HepG2 (cell line): ENCODE measurements at regions not wholly inside any gene's neighbourhood (a gene's known extent, or its start where the extent isn't known, plus 50 kb on each side); places are given as distances from the start of the nearest gene placed in this dataset.

Experiments used
- CHCHD3 ChIP-seq: sonication (generic); formaldehyde crosslinking; IDR thresholded peaks from 2 replicates; pipeline ENCODE4 v1.8.0; 2022; ENCODE audit warnings: mild to moderate bottlenecking, missing genetic modification reagents, moderate library complexity
- FOXK1 ChIP-seq: sonication (generic); formaldehyde crosslinking; IDR thresholded peaks from 2 replicates; pipeline ENCODE4 v1.4.0; 2020; ENCODE audit warnings: low read depth, missing genetic modification reagents, borderline replicate concordance
- HDAC2 ChIP-seq: sonication (generic); formaldehyde crosslinking; IDR thresholded peaks from 2 replicates; pipeline ENCODE4 v1.4.0; 2020; ENCODE audit warnings: missing genetic modification reagents
- KMT2B ChIP-seq: IDR thresholded peaks from 2 replicates; pipeline ENCODE4 v1.6.1; 2016; ENCODE audit warnings: missing genetic modification reagents, missing compliant biosample characterization
- MED1 ChIP-seq: sonication (generic); formaldehyde crosslinking; IDR thresholded peaks from 2 replicates; pipeline ENCODE4 v1.4.0; 2020; ENCODE audit warnings: missing genetic modification reagents
- MED13 ChIP-seq: sonication (generic); formaldehyde crosslinking; IDR thresholded peaks from 2 replicates; pipeline ENCODE4 v1.5.0; 2020; ENCODE audit warnings: missing genetic modification reagents
- MEF2D ChIP-seq: sonication (generic); formaldehyde crosslinking; IDR thresholded peaks from 2 replicates; pipeline ENCODE4 v1.5.1; 2020; ENCODE audit warnings: mild to moderate bottlenecking, missing genetic modification reagents
- SOX13 ChIP-seq, 3 experiments: fragments of 450-650 bp in 1 of 3; sonication (generic) in 1 of 3; formaldehyde crosslinking in 1 of 3; IDR thresholded peaks in 2 of 3; conservative IDR thresholded peaks in 1 of 3; 2 replicates each; pipeline versions ENCODE4 v1.5.0 to v1.6.1; 2016 to 2020; ENCODE audit warnings: antibody characterized with exemption in 1 of 3, mild to moderate bottlenecking in 1 of 3, missing compliant biosample characterization in 1 of 3, missing genetic modification reagents in 1 of 3, moderate library complexity in 1 of 3
- SOX6 ChIP-seq, 2 experiments: fragments of 450-650 bp in 1 of 2; sonication (generic) in 1 of 2; formaldehyde crosslinking in 1 of 2; IDR thresholded peaks; 2 replicates each; pipeline versions ENCODE4 v1.4.0 to v1.6.1; 2017 to 2020; ENCODE audit warnings: antibody characterized with exemption in 1 of 2, mild to moderate bottlenecking in 1 of 2, missing genetic modification reagents in 1 of 2
- TAF1 ChIP-seq: sonication (generic); formaldehyde crosslinking; IDR thresholded peaks from 2 replicates; pipeline ENCODE4 v1.4.0; 2020; ENCODE audit warnings: missing genetic modification reagents
- TCF12 ChIP-seq, 2 experiments: fragments of 450-650 bp in 1 of 2; sonication (generic) in 1 of 2; formaldehyde crosslinking in 1 of 2; IDR thresholded peaks; 2 replicates each; pipeline versions ENCODE4 v1.6.1 to v1.8.0; 2017 to 2022; ENCODE audit warnings: antibody characterized with exemption in 1 of 2, mild to moderate bottlenecking in 1 of 2, missing genetic modification reagents in 1 of 2, moderate library complexity in 1 of 2
- ZNF143 ChIP-seq: sonication (generic); formaldehyde crosslinking; IDR thresholded peaks from 2 replicates; pipeline ENCODE4 v1.4.0; 2020; ENCODE audit warnings: missing genetic modification reagents
- ZNF205 ChIP-seq: IDR thresholded peaks from 2 replicates; pipeline ENCODE4 v1.6.1; 2018; ENCODE audit warnings: missing biosample characterization, missing genetic modification reagents
- ZNF264 ChIP-seq: sonication (generic); formaldehyde crosslinking; IDR thresholded peaks from 2 replicates; pipeline ENCODE4 v1.4.0; 2020; ENCODE audit warnings: missing genetic modification reagents
- ZNF761 ChIP-seq: sonication (generic); formaldehyde crosslinking; conservative IDR thresholded peaks from 2 replicates; pipeline ENCODE4 v1.4.0; 2020; ENCODE audit warnings: mild to moderate bottlenecking, missing genetic modification reagents
- ZNF768 ChIP-seq: sonication (generic); formaldehyde crosslinking; IDR thresholded peaks from 2 replicates; pipeline ENCODE4 v1.4.0; 2020; ENCODE audit warnings: missing genetic modification reagents
- TF ChIP-seq, protein P1 (sequence below): sonication (generic); formaldehyde crosslinking; IDR thresholded peaks from 2 replicates; pipeline ENCODE4 v1.4.0; 2020; ENCODE audit warnings: missing genetic modification reagents
- TF ChIP-seq, protein P2 (sequence below): sonication (generic); formaldehyde crosslinking; IDR thresholded peaks from 2 replicates; pipeline ENCODE4 v1.4.0; 2020; ENCODE audit warnings: missing genetic modification reagents, mild to moderate bottlenecking, borderline replicate concordance
- TF ChIP-seq, protein P3 (sequence below): sonication (generic); formaldehyde crosslinking; IDR thresholded peaks from 2 replicates; pipeline ENCODE4 v1.5.1; 2020; ENCODE audit warnings: missing genetic modification reagents, mild to moderate bottlenecking, borderline replicate concordance

DNA sequence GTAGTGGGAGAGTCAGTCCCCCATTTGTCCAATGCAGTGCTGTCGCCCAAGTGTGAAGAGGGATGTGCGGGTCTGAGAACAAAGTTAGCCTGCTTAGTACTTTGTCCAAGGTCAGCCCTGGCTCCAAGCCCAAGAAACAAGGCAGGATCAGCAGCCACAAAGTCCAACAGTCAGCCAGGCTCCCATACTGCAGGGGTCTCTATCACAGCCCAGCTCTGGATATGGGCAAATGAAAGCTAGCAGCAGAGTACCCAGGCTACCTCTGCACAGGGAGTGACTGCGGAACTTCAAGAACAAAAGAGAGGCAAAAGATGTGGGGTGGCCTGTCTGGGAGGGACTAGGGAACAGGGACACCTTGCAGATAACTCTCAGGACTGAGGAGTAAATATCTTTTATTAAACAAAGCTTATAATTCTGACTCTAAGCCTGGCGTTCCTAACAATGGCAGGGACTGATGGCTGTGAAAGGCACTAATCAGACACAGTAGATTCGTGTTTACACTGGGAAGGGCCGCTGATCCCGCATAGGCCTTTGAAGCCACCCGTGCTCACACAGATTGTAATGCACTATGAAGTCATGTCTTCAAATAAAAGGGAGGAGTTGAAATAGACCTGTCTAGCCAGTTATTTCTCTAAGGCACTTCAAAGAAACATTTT, 91.0 kb upstream of the EEA1 start (continued):
- TF ChIP-seq, protein P1, sequence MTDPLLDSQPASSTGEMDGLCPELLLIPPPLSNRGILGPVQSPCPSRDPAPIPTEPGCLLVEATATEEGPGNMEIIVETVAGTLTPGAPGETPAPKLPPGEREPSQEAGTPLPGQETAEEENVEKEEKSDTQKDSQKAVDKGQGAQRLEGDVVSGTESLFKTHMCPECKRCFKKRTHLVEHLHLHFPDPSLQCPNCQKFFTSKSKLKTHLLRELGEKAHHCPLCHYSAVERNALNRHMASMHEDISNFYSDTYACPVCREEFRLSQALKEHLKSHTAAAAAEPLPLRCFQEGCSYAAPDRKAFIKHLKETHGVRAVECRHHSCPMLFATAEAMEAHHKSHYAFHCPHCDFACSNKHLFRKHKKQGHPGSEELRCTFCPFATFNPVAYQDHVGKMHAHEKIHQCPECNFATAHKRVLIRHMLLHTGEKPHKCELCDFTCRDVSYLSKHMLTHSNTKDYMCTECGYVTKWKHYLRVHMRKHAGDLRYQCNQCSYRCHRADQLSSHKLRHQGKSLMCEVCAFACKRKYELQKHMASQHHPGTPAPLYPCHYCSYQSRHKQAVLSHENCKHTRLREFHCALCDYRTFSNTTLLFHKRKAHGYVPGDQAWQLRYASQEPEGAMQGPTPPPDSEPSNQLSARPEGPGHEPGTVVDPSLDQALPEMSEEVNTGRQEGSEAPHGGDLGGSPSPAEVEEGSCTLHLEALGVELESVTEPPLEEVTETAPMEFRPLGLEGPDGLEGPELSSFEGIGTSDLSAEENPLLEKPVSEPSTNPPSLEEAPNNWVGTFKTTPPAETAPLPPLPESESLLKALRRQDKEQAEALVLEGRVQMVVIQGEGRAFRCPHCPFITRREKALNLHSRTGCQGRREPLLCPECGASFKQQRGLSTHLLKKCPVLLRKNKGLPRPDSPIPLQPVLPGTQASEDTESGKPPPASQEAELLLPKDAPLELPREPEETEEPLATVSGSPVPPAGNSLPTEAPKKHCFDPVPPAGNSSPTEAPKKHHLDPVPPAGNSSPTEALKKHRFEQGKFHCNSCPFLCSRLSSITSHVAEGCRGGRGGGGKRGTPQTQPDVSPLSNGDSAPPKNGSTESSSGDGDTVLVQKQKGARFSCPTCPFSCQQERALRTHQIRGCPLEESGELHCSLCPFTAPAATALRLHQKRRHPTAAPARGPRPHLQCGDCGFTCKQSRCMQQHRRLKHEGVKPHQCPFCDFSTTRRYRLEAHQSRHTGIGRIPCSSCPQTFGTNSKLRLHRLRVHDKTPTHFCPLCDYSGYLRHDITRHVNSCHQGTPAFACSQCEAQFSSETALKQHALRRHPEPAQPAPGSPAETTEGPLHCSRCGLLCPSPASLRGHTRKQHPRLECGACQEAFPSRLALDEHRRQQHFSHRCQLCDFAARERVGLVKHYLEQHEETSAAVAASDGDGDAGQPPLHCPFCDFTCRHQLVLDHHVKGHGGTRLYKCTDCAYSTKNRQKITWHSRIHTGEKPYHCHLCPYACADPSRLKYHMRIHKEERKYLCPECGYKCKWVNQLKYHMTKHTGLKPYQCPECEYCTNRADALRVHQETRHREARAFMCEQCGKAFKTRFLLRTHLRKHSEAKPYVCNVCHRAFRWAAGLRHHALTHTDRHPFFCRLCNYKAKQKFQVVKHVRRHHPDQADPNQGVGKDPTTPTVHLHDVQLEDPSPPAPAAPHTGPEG (CRISPR knock-in tag): peak; percentile 67; the same call in 1 of the 2 replicates
- TF ChIP-seq ZNF761 (CRISPR knock-in tag) (no peak), MEF2D (no peak), ZNF205 (CRISPR knock-in tag) (0 out of 2 replicates have a peak, but pooled peaks have one; percentile 20), FOXK1 (CRISPR knock-in tag) (peak; percentile 88; the same call in 1 of the 2 replicates), ZNF768 (no peak), TCF12 (IDR thresholded peaks at IDR 0.05) (no peak), TCF12 (CRISPR knock-in tag; IDR thresholded peaks at IDR 0.05) (0 out of 2 replicates have a peak, but pooled peaks have one; percentile 39), MED1 (CRISPR knock-in tag) (peak; percentile 46; the same call in 1 of the 2 replicates), ZNF143 (CRISPR knock-in tag) (0 out of 2 replicates have a peak, but pooled peaks have one; percentile 15), TAF1 (peak; percentile 5; the same call in 1 of the 2 replicates), ZNF264 (peak; percentile 90), HDAC2 (CRISPR knock-in tag) (peak; percentile 33), SOX13 (IDR thresholded peaks at IDR 0.05) (peak; percentile 90), SOX13 (CRISPR knock-in tag; conservative IDR thresholded peaks at IDR 0.05 in 1 of 2, IDR thresholded peaks at IDR 0.05 in 1 of 2) (peak in 1 of 2 experiments; percentile 94; a peak in 2 of 4 replicates), SOX6 (IDR thresholded peaks at IDR 0.05) (no peak), SOX6 (CRISPR knock-in tag; IDR thresholded peaks at IDR 0.05) (peak; percentile 94), KMT2B (peak; percentile 56; the same call in 1 of the 2 replicates), MED13 (CRISPR knock-in tag) (peak; percentile 94), CHCHD3 (CRISPR knock-in tag) (no peak)
- TF ChIP-seq, protein P2, sequence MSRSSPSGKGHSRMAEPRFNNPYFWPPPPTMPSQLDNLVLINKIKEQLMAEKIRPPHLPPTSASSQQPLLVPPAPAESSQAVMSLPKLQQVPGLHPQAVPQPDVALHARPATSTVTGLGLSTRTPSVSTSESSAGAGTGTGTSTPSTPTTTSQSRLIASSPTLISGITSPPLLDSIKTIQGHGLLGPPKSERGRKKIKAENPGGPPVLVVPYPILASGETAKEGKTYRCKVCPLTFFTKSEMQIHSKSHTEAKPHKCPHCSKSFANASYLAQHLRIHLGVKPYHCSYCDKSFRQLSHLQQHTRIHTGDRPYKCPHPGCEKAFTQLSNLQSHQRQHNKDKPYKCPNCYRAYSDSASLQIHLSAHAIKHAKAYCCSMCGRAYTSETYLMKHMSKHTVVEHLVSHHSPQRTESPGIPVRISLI (CRISPR knock-in tag): peak; percentile 41; the same call in 1 of the 2 replicates
- TF ChIP-seq, protein P3, sequence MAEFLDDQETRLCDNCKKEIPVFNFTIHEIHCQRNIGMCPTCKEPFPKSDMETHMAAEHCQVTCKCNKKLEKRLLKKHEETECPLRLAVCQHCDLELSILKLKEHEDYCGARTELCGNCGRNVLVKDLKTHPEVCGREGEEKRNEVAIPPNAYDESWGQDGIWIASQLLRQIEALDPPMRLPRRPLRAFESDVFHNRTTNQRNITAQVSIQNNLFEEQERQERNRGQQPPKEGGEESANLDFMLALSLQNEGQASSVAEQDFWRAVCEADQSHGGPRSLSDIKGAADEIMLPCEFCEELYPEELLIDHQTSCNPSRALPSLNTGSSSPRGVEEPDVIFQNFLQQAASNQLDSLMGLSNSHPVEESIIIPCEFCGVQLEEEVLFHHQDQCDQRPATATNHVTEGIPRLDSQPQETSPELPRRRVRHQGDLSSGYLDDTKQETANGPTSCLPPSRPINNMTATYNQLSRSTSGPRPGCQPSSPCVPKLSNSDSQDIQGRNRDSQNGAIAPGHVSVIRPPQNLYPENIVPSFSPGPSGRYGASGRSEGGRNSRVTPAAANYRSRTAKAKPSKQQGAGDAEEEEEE (CRISPR knock-in tag): no peak
